Skin epidermis (tissue), 12 donors: ENCODE measurements at regions not wholly inside any gene's neighbourhood (a gene's known extent, or its start where the extent isn't known, plus 50 kb on each side); places are given as distances from the start of the nearest gene placed in this dataset.
"Not testable (repeated sequence)": the region's sequence is repeated elsewhere in the genome, so short reads cannot be mapped to it uniquely, and the experiment has no call there.

Experiments
- H3K27ac ChIP-seq, 21 experiments: fragments of 200-600 bp; sonication (generic) in 11 of 21; one replicate each; pipeline ENCODE4 v1.5.0; 2020; ENCODE audit warnings: mild to moderate bottlenecking in 3 of 21, inconsistent platforms in 2 of 21, moderate library complexity in 2 of 21
- H3K4me3 ChIP-seq, 7 experiments: fragments of 200-600 bp; sonication (generic) in 2 of 7; one replicate each; pipeline ENCODE4 v1.5.0; 2020; ENCODE audit warnings: inconsistent platforms in 2 of 7, mild to moderate bottlenecking in 2 of 7, moderate library complexity in 1 of 7

GRCh38 chr1:5740450-5740849 is 251.8 kb downstream of the NPHP4 start:
- no peak overlapping the region for H3K27ac ChIP-seq
- H3K4me3 ChIP-seq, result no peak overlapping the region

DNA sequence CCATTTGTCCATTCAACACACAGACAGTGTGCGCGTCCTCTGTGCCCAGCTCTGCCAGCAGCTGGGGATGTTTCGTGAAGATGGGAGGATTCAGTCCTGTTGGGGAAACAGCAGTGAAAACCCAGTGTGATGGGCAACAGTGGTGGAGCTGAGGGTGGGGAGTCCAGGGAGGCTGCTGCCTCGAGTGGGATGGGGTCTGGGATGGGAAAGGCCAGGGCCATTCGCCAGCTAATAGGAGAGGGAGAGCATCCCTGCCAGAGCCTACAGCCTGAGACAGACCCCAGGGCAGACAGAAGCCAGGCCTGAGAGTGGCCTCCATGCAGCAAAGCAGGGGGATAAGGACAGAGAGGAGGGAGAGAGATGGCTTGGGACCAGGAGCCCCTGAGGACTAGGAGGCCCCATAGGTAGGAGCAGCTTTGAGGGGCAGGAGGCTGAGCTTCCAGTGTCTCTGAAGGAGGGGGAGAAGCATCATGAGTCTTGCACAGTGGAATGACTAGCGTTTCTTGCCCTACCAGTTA is 252.6 kb downstream of the NPHP4 start:
- H3K27ac ChIP-seq, result peak overlapping the region in 1 of 21 experiments; percentile 57
- no peak overlapping the region for H3K4me3 ChIP-seq

GRCh38 chr1:5738911-5739462 is 253.2 kb downstream of the NPHP4 start:
- no peak overlapping the region for H3K27ac ChIP-seq

GRCh38 chr1:5737081-5737480 is 255.1 kb downstream of the NPHP4 start:
- Histone ChIP-seq H3K27ac (no peak overlapping the region), H3K4me3 (no peak overlapping the region)

More at GRCh38 chr1:5738911-5739462, 253.2 kb downstream of the NPHP4 start:
- H3K4me3 ChIP-seq, result no peak overlapping the region

GRCh38 chr1:5734996-5735395 is 257.2 kb downstream of the NPHP4 start:
- H3K4me3 ChIP-seq, result no peak overlapping the region
- no peak overlapping the region for H3K27ac ChIP-seq

- H3K27ac ChIP-seq, result no peak overlapping the region
Measured at GRCh38 chr1:5734414-5734813, 257.8 kb downstream of the NPHP4 start.

DNA sequence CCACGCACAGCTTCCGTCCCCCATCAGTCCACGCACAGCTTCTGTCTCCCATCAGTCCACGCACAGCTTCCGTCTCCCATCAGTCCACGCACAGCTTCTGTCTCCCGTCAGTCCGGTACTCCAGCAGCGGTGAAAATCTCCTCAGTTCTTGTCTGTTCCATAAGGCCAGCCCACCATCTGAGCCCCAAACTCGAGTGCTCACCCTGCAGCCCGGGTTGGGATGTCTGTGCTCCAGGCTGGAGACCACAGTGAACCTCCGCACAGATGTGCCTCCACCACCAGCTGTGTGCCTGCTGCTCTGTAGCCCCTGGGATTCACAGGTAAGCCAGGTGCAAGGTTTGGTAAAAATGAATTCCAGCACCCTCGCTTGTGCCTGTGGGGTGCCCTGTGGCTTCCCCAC is 258.6 kb downstream of the NPHP4 start:
- Histone ChIP-seq H3K4me3 (no peak overlapping the region), H3K27ac (no peak overlapping the region)

More at GRCh38 chr1:5734414-5734813, 257.8 kb downstream of the NPHP4 start:
- no peak overlapping the region for H3K4me3 ChIP-seq

- no peak overlapping the region for H3K4me3 ChIP-seq
- H3K27ac ChIP-seq, result no peak overlapping the region
Measured at GRCh38 chr1:5731110-5731423, 261.2 kb downstream of the NPHP4 start.

DNA sequence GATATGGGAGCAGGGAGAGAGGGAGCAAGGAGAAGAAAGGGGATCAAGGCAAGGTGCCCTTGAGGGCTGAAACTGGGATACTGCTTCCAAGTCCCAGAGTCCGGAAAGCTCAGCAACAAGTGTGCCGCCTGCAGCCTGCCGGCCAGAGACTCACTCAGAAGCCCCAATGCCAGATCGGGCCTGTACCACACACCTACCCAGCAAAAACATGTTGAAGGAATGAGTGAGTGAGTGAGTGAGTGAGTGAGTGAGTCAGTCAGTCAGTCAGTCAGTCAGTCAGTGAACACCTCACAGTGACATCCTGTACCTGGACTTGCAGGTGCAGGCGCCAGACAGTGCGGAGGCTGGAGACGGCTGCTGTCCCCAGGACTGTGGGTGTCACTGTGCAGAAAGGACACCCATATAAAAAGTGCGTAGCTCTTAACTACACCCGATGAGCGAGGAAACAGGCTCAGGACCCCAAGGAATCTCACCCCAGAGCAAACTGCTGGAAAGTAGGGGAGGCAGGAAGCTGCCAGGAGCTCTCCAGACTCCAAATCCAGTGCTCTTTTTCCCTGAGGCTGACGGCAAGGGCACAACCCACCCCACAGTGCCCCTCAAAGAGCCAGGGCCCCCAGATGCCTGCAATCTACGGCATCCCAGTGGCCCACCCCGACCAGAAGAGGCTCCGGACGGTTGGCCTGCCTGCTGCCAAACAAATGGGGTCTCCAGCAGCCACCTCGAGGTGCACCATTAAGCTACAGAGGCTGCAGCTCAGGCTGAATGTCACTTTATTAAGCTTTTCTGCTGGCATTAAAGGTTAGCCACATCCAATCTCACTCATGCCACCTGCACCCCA is 261.7 kb downstream of the NPHP4 start:
- no peak overlapping the region for H3K27ac ChIP-seq
- H3K4me3 ChIP-seq, result no peak overlapping the region

GRCh38 chr1:5729636-5730145 is 262.5 kb downstream of the NPHP4 start:
- no peak overlapping the region for H3K27ac ChIP-seq
- no peak overlapping the region for H3K4me3 ChIP-seq

- no peak overlapping the region for H3K27ac ChIP-seq
- H3K4me3 ChIP-seq, result no peak overlapping the region
Measured at GRCh38 chr1:5728663-5729355, 263.4 kb downstream of the NPHP4 start.

- no peak overlapping the region for H3K27ac ChIP-seq
Measured at GRCh38 chr1:5727871-5728643, 264.2 kb downstream of the NPHP4 start.

GRCh38 chr1:5727191-5727590 is 265.0 kb downstream of the NPHP4 start:
- Histone ChIP-seq H3K4me3 (no peak overlapping the region), H3K27ac (no peak overlapping the region)

More at GRCh38 chr1:5727871-5728643, 264.2 kb downstream of the NPHP4 start:
- no peak overlapping the region for H3K4me3 ChIP-seq

DNA sequence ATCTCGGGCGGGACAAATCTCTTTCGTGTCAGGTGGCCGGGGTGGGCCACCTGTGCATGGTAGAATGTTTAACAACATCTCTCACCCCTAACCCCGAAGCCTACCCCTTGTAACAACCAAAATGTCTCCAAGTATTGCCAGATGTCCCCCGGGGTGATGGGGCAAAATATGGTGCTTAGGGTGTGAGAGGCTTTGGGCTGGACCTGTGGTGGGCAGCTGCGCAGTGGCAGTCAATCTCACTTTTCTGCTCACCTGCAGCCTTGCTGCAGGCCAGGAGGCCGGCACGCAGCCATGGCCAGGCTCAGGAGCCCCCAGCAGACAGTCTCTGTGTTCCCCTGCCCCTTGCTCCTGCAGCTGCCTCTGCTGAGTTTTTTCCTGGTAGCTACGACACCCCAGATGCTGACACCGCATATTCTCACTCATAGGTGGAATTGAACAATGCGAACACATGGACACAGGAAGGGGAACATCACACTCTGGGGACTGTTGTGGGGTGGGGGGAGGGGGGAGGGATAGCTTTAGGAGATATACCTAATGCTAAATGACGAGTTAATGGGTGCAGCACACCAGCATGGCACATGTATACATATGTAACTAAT is 265.5 kb downstream of the NPHP4 start:
- H3K27ac ChIP-seq, H3K4me3 ChIP-seq: not testable (repeated sequence)

DNA sequence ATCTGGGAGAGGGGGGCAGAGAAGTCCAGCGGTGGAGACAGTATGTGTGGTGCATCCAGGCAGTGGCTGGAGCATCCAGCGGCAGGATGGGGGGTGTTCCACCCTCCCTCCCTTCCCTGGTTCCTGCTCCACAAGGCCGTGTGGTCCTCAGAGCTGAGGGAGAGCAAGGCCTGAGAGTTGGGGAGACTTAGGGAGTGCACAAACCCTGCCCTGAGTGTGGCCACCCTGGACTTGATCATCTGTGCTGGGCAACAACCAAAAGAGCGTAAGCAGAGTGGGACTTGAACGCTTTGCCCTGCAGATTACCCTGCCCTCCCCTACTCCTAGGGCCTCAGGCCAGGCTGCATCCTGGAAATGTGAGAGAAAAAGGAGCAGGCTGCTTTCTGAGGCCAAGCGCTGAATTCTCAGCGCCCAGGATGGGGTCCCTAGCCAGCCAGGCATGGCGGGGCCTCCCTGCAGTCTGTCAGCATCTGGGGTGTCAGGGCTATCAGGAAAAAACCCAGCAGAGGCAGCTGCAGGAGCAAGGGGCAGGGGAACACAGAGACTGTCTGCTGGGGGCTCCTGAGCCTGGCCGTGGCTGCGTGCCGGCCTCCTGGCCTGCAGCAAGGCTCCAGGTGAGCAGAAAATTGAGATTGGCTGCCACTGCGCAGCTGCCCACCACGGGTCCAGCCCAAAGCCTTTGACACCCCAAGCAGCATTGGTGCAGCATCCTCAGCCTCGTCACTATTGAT is 266.2 kb downstream of the NPHP4 start:
- no peak overlapping the region for H3K4me3 ChIP-seq

DNA sequence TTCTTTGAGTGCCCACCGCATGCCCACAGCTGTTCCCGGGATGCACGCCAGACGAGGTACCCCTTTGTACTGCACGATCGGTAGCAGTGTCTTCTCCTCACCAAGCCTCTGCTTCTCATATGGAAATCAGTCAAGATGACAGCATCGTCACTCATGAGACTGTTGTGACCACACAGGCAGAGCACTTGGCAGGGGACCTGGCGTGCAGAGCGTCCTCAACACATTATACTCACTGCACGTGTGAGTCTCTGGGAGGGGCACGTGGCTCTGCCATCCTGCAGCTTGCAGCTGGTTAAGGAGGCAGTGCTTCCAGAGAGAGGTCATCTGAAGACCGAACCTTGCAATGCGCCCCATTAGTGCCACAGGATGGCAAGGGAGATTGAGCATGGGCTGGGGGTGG is 266.8 kb downstream of the NPHP4 start:
- Histone ChIP-seq H3K27ac (no peak overlapping the region), H3K4me3 (no peak overlapping the region)

More for the DNA sequence above, 266.2 kb downstream of the NPHP4 start:
- H3K27ac ChIP-seq, result no peak overlapping the region

- Histone ChIP-seq H3K4me3 (no peak overlapping the region), H3K27ac (no peak overlapping the region)
Measured at GRCh38 chr1:5724847-5725246, 267.4 kb downstream of the NPHP4 start.

DNA sequence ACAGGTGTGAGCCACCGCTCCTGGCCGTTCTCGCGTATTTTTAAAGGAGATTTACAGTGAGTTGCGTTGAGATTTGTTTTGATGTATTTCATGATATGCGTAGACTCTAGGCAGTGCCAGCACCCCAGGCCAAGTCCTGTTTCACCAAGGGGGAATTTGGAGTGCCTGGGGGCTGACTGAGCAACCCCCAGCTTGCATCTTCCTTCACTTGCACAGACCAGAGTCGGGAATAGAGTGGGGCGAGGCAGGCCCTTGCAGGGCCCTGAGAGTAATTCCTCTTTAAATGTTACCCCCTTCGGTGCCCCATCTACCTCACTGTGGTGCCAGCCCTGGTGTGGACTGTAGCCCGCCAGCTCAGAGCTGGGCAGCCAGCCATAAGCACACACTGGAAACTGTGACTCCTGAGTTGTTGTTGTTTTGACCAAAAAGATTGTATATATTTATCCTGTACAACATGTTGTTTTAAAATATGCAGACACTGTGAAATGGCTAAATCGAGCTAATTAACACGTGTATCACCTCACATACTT is 269.5 kb downstream of the NPHP4 start:
- H3K27ac ChIP-seq, result no peak overlapping the region

More for the DNA sequence above, 269.5 kb downstream of the NPHP4 start:
- H3K4me3 ChIP-seq, result no peak overlapping the region
